ENCODE measurements at regions not wholly inside any gene's neighbourhood (a gene's known extent, or its start where the extent isn't known, plus 50 kb on each side); places are given as distances from the start of the nearest gene placed in this dataset.

GRCh38 chr10:130982802-130983201, 328.7 kb downstream of the TCERG1L start:
- DNase-seq, result no peak

DNA sequence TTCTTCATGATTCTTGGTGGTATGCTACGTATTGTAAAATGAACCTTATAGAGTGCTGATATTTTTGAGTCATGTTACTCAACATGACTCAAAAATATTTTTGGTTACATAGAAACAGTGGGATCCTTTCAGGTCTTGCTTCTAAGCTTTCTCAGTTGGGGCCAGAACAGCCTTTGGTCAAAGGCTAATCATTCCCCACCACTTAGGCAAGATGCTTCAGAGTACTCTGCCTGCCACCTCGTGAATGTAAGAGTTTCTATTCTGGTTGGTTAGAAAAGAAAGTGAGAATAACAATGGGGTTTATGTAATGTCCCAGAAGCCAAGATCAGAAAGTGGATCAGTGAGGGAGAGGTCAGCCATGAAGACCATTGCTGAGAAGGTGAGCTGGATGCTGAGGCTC, 327.8 kb downstream of the TCERG1L start:
- DNase-seq, result no peak

DNA sequence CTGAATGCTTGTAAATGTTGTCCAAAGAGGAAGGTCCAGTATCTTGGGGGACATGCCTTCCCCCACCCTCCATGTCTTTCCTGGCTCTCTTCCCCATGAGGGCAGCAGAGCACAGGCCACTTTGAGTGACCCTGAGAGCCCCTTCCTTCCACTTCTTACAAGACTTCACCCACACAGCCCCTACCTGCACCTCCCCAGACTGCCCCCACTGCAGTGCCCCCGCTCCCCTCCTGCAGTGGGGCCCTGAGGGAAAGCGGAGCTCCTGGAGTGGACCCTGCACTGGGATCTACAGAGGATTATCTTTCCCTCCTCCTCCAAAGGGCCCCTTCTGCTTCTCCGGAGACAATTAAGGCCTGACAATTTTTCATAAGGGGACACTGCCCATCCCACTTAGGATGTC, 326.8 kb downstream of the TCERG1L start:
- DNase-seq, result no peak

DNA sequence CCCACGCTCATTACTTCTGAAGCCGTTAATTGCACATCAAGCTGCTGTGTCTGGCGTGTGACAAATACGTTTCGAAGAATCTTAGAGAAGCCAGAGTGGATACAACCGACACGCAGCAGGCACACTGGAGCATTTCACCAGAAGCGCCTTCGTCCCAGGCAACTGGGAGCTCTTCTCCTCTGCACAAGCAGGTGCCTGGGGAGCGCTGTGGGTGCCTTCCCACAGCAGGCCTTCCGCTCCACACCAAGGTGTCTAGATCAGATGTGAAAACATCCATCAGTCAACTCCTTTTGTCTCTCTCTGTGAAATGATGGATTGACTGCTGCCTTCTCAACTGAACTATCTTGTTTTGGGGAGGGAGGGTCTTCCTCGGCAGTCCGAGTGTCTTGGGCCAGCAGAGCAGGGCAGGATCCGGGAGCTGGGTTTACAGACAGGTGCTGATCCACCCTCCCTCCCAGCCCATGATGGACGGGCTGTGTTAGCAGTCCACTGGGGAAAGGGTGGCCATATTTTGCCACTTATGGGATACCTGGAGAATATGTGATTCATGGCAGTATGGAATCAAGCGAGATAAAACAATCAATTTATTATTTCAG, 326.3 kb downstream of the TCERG1L start:
- no peak for DNase-seq

GRCh38 chr10:130986846-130987245, 324.7 kb downstream of the TCERG1L start:
- DNase-seq, result no peak

DNA sequence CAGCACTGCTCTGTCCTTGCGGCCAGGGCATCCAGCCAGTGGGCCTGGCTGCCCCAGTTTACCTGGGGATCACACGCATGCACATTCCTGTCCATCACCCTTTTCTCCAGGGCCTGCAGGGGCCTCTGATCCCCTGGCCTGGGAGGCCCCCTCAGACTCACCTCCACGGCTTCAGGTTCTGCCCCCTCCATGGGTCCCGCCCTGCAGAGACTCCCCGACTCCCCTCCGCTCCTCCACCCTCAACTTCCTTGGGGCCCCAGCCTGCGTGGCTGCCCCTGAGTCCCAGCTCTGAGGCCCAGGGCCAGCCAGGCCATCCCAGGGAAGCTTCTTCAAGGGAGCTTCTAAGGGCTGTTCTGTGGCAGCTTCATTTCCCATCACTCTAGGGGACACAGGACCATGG, 324.1 kb downstream of the TCERG1L start:
- no peak for DNase-seq

GRCh38 chr10:130989670-130990232, 321.8 kb downstream of the TCERG1L start:
- DNase-seq, result no peak

- no peak for DNase-seq
Observed at GRCh38 chr10:130990486-130990885, 321.0 kb downstream of the TCERG1L start.

GRCh38 chr10:130992802-130993523, 318.6 kb downstream of the TCERG1L start:
- DNase-seq, result no peak

- no peak for DNase-seq
Observed at GRCh38 chr10:130993612-130994011, 317.9 kb downstream of the TCERG1L start.

- DNase-seq, result no peak
Observed at GRCh38 chr10:130994191-130994590, 317.3 kb downstream of the TCERG1L start.

GRCh38 chr10:130994845-130995244, 316.7 kb downstream of the TCERG1L start:
- DNase-seq, result no peak

GRCh38 chr10:130997267-130998045, 314.1 kb downstream of the TCERG1L start:
- no peak for DNase-seq

GRCh38 chr10:130998046-130998435, 313.5 kb downstream of the TCERG1L start:
- DNase-seq, result no peak

GRCh38 chr10:130998642-130999041, 312.9 kb downstream of the TCERG1L start:
- DNase-seq, result no peak

- DNase-seq, result no peak
Observed at GRCh38 chr10:130999376-131000202, 311.9 kb downstream of the TCERG1L start.

- no peak for DNase-seq
Observed at GRCh38 chr10:131000244-131000643, 311.3 kb downstream of the TCERG1L start.

GRCh38 chr10:131000743-131001142, 310.8 kb downstream of the TCERG1L start:
- no peak for DNase-seq

DNA sequence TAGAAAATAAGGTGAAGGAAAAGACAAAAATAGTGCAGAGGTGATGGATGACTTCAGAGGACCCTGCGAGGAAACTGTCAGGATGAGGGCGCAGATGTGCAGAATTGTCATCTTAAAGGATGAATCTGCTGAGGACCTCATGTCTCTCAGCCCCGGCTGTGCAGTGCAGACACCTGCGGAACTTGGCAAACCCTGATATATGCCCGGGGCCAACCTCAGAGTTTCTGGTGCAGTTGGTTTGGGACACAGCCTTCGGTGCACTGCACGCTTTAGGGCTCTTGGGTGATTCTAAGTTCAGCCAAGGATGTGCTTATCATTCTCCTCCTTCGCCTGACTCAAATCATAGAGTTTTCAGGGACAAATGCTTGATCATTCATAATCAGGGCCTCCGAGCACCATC, 310.1 kb downstream of the TCERG1L start:
- DNase-seq, result no peak

DNA sequence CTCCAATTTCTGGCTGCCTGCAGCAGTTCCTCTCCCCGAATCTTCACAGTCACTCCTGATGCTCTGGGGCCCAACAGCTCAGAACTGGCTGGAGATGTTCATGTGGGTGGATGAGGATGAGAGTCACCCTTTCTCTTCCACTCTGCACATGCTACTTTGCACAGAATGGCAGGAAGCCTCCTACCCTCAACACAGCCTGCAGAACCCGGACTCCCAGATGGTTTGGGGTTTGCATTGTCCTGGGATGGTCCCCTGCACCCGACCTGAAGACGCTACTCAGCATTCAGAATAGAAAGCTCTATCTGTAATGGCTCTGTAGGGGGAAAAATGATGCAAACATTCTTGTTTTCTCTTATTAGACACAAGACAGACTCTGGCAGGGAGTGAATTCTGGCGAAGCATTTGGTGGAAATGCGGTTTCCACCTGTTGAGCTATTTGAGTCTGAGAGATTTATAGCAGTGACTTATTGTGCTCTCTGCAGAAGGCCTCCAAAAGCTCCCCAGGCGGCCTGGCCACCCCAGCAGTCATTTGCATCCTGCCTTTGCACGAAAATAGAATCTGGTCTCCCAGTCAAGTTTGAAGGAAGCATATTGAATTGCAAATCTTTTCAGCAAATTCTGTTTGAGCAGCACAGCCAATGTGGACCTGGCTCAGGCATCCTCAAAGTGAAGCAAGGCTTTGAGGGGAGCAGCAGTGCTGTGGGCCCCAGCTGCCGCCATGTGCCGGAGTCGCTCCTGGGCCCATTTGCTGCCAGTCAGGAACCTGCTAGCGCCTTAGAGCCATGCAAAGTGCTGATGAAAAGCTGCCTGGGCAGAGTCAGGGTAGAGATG, 309.3 kb downstream of the TCERG1L start:
- DNase-seq, result no peak

GRCh38 chr10:131003455-131003854, 308.1 kb downstream of the TCERG1L start:
- no peak for DNase-seq

GRCh38 chr10:131004276-131004675, 307.2 kb downstream of the TCERG1L start:
- DNase-seq, result no peak
